ENCODE measurements at regions not wholly inside any gene's neighbourhood (a gene's known extent, or its start where the extent isn't known, plus 50 kb on each side); places are given as distances from the start of the nearest gene placed in this dataset.

- TF ChIP-seq, protein P1, sequence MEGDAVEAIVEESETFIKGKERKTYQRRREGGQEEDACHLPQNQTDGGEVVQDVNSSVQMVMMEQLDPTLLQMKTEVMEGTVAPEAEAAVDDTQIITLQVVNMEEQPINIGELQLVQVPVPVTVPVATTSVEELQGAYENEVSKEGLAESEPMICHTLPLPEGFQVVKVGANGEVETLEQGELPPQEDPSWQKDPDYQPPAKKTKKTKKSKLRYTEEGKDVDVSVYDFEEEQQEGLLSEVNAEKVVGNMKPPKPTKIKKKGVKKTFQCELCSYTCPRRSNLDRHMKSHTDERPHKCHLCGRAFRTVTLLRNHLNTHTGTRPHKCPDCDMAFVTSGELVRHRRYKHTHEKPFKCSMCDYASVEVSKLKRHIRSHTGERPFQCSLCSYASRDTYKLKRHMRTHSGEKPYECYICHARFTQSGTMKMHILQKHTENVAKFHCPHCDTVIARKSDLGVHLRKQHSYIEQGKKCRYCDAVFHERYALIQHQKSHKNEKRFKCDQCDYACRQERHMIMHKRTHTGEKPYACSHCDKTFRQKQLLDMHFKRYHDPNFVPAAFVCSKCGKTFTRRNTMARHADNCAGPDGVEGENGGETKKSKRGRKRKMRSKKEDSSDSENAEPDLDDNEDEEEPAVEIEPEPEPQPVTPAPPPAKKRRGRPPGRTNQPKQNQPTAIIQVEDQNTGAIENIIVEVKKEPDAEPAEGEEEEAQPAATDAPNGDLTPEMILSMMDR (IDR thresholded peaks at IDR 0.05; ENCODE audit: insufficient read depth, low read length, poor library complexity, severe bottlenecking) = no peak
- DNase-seq (ENCODE audit: low read depth) = no peak
- H3K4me3 ChIP-seq (ENCODE audit: low read depth, low read length) = no peak overlapping the region
- H3K36me3 ChIP-seq (ENCODE audit: control insufficient read depth, insufficient read depth, low read length) = no peaks in the 10 kb centered on the region
- no peaks in the 10 kb centered on the region for H3K27me3 ChIP-seq (ENCODE audit: control insufficient read depth, insufficient read depth, low read length)
Observed at GRCh38 chr5:56610093-56610698, 205.2 kb upstream of the MAP3K1 start.

GRCh38 chr5:56608217-56608925 is 207.0 kb upstream of the MAP3K1 start:
- Histone ChIP-seq H3K4me3 (ENCODE audit: low read depth, low read length) (no peak overlapping the region), H3K27me3 (ENCODE audit: control insufficient read depth, insufficient read depth, low read length) (no peaks in the 10 kb centered on the region), H3K36me3 (ENCODE audit: control insufficient read depth, insufficient read depth, low read length) (no peaks in the 10 kb centered on the region)
- no peak for DNase-seq (ENCODE audit: low read depth)
- TF ChIP-seq, protein P1 (IDR thresholded peaks at IDR 0.05; ENCODE audit: insufficient read depth, low read length, poor library complexity, severe bottlenecking) = no peak

DNA sequence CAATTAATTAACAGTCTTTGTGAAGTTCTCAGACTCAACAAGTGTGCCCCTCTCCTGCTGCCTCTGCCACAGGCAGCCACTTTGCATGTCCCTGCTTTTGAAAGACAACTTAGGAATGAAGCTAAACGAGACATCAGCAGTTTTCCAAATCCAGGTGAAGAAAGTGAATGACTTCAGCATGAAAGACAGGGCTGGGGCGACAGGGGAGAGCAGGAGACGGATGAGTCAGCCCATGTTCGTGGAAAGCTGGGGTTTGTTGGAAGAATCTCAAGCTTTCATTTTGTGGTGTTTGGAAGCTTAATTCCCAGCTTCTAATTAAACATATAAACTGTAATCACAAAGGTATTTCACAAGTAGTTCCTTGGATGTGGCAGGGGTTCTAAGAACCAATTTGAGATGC is 207.8 kb upstream of the MAP3K1 start:
- no peak overlapping the region for H3K4me3 ChIP-seq (ENCODE audit: low read depth, low read length)
- no peaks in the 10 kb centered on the region for H3K36me3 ChIP-seq (ENCODE audit: control insufficient read depth, insufficient read depth, low read length)
- DNase-seq (ENCODE audit: low read depth) = no peak
- TF ChIP-seq, protein P1 (IDR thresholded peaks at IDR 0.05; ENCODE audit: insufficient read depth, low read length, poor library complexity, severe bottlenecking) = no peak
- no peaks in the 10 kb centered on the region for H3K27me3 ChIP-seq (ENCODE audit: control insufficient read depth, insufficient read depth, low read length)

- DNase-seq (ENCODE audit: low read depth) = no peak
- Histone ChIP-seq H3K4me3 (ENCODE audit: low read depth, low read length) (no peak overlapping the region), H3K36me3 (ENCODE audit: control insufficient read depth, insufficient read depth, low read length) (no peaks in the 10 kb centered on the region), H3K27me3 (ENCODE audit: control insufficient read depth, insufficient read depth, low read length) (no peaks in the 10 kb centered on the region)
- TF ChIP-seq, protein P1 (IDR thresholded peaks at IDR 0.05; ENCODE audit: insufficient read depth, low read length, poor library complexity, severe bottlenecking) = no peak
Observed at GRCh38 chr5:56607074-56607473, 208.3 kb upstream of the MAP3K1 start.

GRCh38 chr5:56606192-56606591 is 209.2 kb upstream of the MAP3K1 start:
- H3K4me3 ChIP-seq (ENCODE audit: low read depth, low read length) = no peak overlapping the region
- no peaks in the 10 kb centered on the region for H3K36me3 ChIP-seq (ENCODE audit: control insufficient read depth, insufficient read depth, low read length)
- TF ChIP-seq, protein P1 (IDR thresholded peaks at IDR 0.05; ENCODE audit: insufficient read depth, low read length, poor library complexity, severe bottlenecking) = no peak
- no peak for DNase-seq (ENCODE audit: low read depth)
- no peaks in the 10 kb centered on the region for H3K27me3 ChIP-seq (ENCODE audit: control insufficient read depth, insufficient read depth, low read length)

DNA sequence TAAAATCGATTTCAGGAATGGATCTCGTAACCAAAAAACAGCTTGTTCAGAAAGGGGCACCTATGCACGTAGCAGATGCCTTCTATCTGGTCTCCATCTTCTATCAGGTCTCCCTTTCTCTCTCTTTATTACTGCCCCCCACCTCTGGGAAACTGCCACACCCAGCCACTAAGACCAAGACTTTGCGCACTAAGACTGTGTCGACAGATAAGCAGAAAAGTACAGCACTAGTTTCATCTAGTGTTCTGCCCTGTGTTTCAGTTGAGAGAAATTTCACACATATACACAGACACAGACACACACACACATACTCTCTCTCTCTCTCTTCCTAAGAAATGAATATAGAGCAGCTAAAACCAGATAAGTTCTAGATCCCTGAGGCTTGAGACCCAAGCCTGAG is 210.1 kb upstream of the MAP3K1 start:
- TF ChIP-seq, protein P1 (IDR thresholded peaks at IDR 0.05; ENCODE audit: insufficient read depth, low read length, poor library complexity, severe bottlenecking) = no peak
- no peak for DNase-seq (ENCODE audit: low read depth)
- Histone ChIP-seq H3K36me3 (ENCODE audit: control insufficient read depth, insufficient read depth, low read length) (no peaks in the 10 kb centered on the region), H3K4me3 (ENCODE audit: low read depth, low read length) (no peak overlapping the region), H3K27me3 (ENCODE audit: control insufficient read depth, insufficient read depth, low read length) (no peaks in the 10 kb centered on the region)
